SK-N-DZ (cell line): ENCODE measurements at regions not wholly inside any gene's neighbourhood (a gene's known extent, or its start where the extent isn't known, plus 50 kb on each side); places are given as distances from the start of the nearest gene placed in this dataset.
"Not testable (repeated sequence)": the region's sequence is repeated elsewhere in the genome, so short reads cannot be mapped to it uniquely, and the experiment has no call there.

Experiments
- DNase-seq: peaks from one replicate; pipeline ENCODE4 v3.0.0-alpha.2; 2015; ENCODE audit warnings: low spot score

- DNase-seq, result no peak
Observed at GRCh38 chr4:134727696-134728095, 526.1 kb upstream of the PABPC4L start.

- no peak for DNase-seq
Observed at GRCh38 chr4:134722306-134722705, 520.7 kb upstream of the PABPC4L start.

GRCh38 chr4:134720030-134720429 lies 518.4 kb upstream of the PABPC4L start:
- DNase-seq, result no peak

GRCh38 chr4:134708616-134709015 lies 507.0 kb upstream of the PABPC4L start:
- DNase-seq, result no peak

- DNase-seq, result no peak
Observed at GRCh38 chr4:134708026-134708425, 506.4 kb upstream of the PABPC4L start.

GRCh38 chr4:134702374-134702773 lies 500.8 kb upstream of the PABPC4L start:
- peak; percentile 13 for DNase-seq

GRCh38 chr4:134700251-134700650 lies 498.7 kb upstream of the PABPC4L start:
- no peak for DNase-seq

- not testable (repeated sequence) for DNase-seq
Observed at GRCh38 chr4:134698831-134699230, 497.2 kb upstream of the PABPC4L start.

GRCh38 chr4:134695433-134695832 lies 493.8 kb upstream of the PABPC4L start:
- DNase-seq, result no peak

- DNase-seq, result no peak
Observed at GRCh38 chr4:134691915-134692314, 490.3 kb upstream of the PABPC4L start.

GRCh38 chr4:134687646-134688628 lies 486.3 kb upstream of the PABPC4L start:
- DNase-seq, result no peak

GRCh38 chr4:134677209-134677814 lies 475.7 kb upstream of the PABPC4L start:
- no peak for DNase-seq

GRCh38 chr4:134668237-134668636 lies 466.6 kb upstream of the PABPC4L start:
- no peak for DNase-seq

GRCh38 chr4:134666640-134667039 lies 465.1 kb upstream of the PABPC4L start:
- no peak for DNase-seq

- no peak for DNase-seq
Observed at GRCh38 chr4:134665429-134665828, 463.8 kb upstream of the PABPC4L start.

GRCh38 chr4:134663742-134664141 lies 462.2 kb upstream of the PABPC4L start:
- no peak for DNase-seq

GRCh38 chr4:134650461-134650860 lies 448.9 kb upstream of the PABPC4L start:
- DNase-seq, result no peak

- no peak for DNase-seq
Observed at GRCh38 chr4:134645778-134646177, 444.2 kb upstream of the PABPC4L start.

GRCh38 chr4:134636338-134637051 lies 434.9 kb upstream of the PABPC4L start:
- no peak for DNase-seq

- DNase-seq, result no peak
Observed at GRCh38 chr4:134634301-134634700, 432.7 kb upstream of the PABPC4L start.

- DNase-seq, result no peak
Observed at GRCh38 chr4:134632056-134632455, 430.5 kb upstream of the PABPC4L start.

- DNase-seq, result no peak
Observed at GRCh38 chr4:134628066-134628465, 426.5 kb upstream of the PABPC4L start.
